A673 (cell line): ENCODE measurements at regions not wholly inside any gene's neighbourhood (a gene's known extent, or its start where the extent isn't known, plus 50 kb on each side); places are given as distances from the start of the nearest gene placed in this dataset.

Experiments
- BruUV-seq: library from RNA; stranded (reverse); fragments of 400-500 nt; replicated peaks from 2 replicates; lab custom pipeline; 2021; lab: Mats Ljungman, UMichigan
- CTCF ChIA-PET: fragments of 300-600 bp; sonication (Branson Sonifier 250); formaldehyde crosslinking; loops from one replicate; lab custom pipeline; 2022; ENCODE audit warnings: antibody characterized with exemption; lab: Charles Lee
- POLR2A ChIA-PET: fragments of 300-600 bp; sonication (Branson Sonifier 250); formaldehyde crosslinking; loops from one replicate; lab custom pipeline; 2022; ENCODE audit warnings: antibody characterized with exemption; ENCODE audit not compliant: low non-redundant PET; lab: Charles Lee
- DNase-seq: peaks from one replicate; pipeline ENCODE4 v3.0.0-alpha.2; 2015; ENCODE audit warnings: low spot score
- H3K27ac ChIP-seq: fragments of 200-600 bp; sonication (generic); 2 replicates; pipeline ENCODE4 v1.5.1; 2016; ENCODE audit warnings: mixed run types, low read depth, mild to moderate bottlenecking, mixed read lengths, antibody characterized with exemption, low read length; ENCODE audit not compliant: poor library complexity, severe bottlenecking
- H3K27me3 ChIP-seq: fragments of 200-600 bp; sonication (generic); replicated peaks from 2 replicates; pipeline ENCODE4 v1.6.1; 2017; ENCODE audit warnings: mixed run types, low read depth, mild to moderate bottlenecking, mixed read lengths, antibody characterized with exemption, low read length; ENCODE audit not compliant: insufficient read depth, poor library complexity
- H3K36me3 ChIP-seq: fragments of 200-600 bp; sonication (generic); 2 replicates; pipeline ENCODE4 v1.6.1; 2016; ENCODE audit warnings: mixed run types, mild to moderate bottlenecking, mixed read lengths, antibody characterized with exemption, low read length; ENCODE audit not compliant: insufficient read depth, poor library complexity, severe bottlenecking
- H3K4me1 ChIP-seq: fragments of 200-600 bp; sonication (generic); 2 replicates; pipeline ENCODE4 v1.6.1; 2017; ENCODE audit warnings: mixed run types, mild to moderate bottlenecking, mixed read lengths, antibody characterized with exemption, low read length; ENCODE audit not compliant: insufficient read depth, poor library complexity, severe bottlenecking
- H3K4me3 ChIP-seq: fragments of 200-600 bp; sonication (generic); 2 replicates; pipeline ENCODE4 v1.5.1; 2016; ENCODE audit warnings: low read depth, mixed run types, mild to moderate bottlenecking, mixed read lengths, low read length; ENCODE audit not compliant: poor library complexity, severe bottlenecking
- H3K9me3 ChIP-seq: fragments of 200-600 bp; sonication (generic); 2 replicates; pipeline ENCODE4 v1.6.1; 2016; ENCODE audit warnings: mixed run types, low read depth, mild to moderate bottlenecking, mixed read lengths, antibody characterized with exemption, low read length; ENCODE audit not compliant: poor library complexity, severe bottlenecking
- CTCF ChIP-seq: fragments of 300-800, 200-600 bp; sonication (generic); conservative IDR thresholded peaks from 2 replicates; pipeline ENCODE4 v1.5.1; 2017; ENCODE audit warnings: low read depth, mild to moderate bottlenecking, antibody characterized with exemption, low read length, moderate library complexity, mixed read lengths
- EZH2 ChIP-seq: fragments of 200-600 bp; sonication (generic); IDR thresholded peaks from 2 replicates; pipeline ENCODE4 v1.6.1; 2017; ENCODE audit warnings: borderline replicate concordance, low read depth, mild to moderate bottlenecking, mixed read lengths, antibody characterized with exemption, low read length; ENCODE audit not compliant: poor library complexity, severe bottlenecking
- intact Hi-C: fragments of 100-400 bp; cut with micrococcal nuclease; formaldehyde crosslinking; loops from one replicate; pipeline ENCODE4 v1.10.0; 2022; ENCODE audit not compliant: unreplicated experiment

- intact Hi-C loops = no loop called here
- no TSS peak for BruUV-seq
- TF ChIP-seq CTCF (no peak), EZH2 (no peak)
- no peaks in the 10 kb centered on the region for H3K27me3 ChIP-seq
- no peaks in the 10 kb centered on the region for H3K4me1 ChIP-seq
- CTCF ChIA-PET = no interaction called here
- POLR2A ChIA-PET = no interaction called here
- H3K36me3 ChIP-seq = no peaks in the 10 kb centered on the region
- no peak for DNase-seq
- no peak overlapping the region for H3K27ac ChIP-seq
- no peaks in the 10 kb centered on the region for H3K9me3 ChIP-seq
- no peak overlapping the region for H3K4me3 ChIP-seq
Measured at GRCh38 chr2:14516844-14517243, 115.7 kb upstream of the LRATD1 start.

GRCh38 chr2:14517731-14518130, 114.8 kb upstream of the LRATD1 start:
- no peak for DNase-seq
- TF ChIP-seq EZH2 (no peak), CTCF (no peak)
- no peaks in the 10 kb centered on the region for H3K27me3 ChIP-seq
- H3K4me3 ChIP-seq = no peak overlapping the region
- ChIA-PET CTCF (no interaction called here), POLR2A (no interaction called here)
- no TSS peak for BruUV-seq
- no peaks in the 10 kb centered on the region for H3K36me3 ChIP-seq
- H3K9me3 ChIP-seq = no peaks in the 10 kb centered on the region
- H3K4me1 ChIP-seq = no peaks in the 10 kb centered on the region
- H3K27ac ChIP-seq = no peak overlapping the region
- intact Hi-C loops = no loop called here

- Histone ChIP-seq H3K27me3 (no peaks in the 10 kb centered on the region), H3K4me3 (no peak overlapping the region), H3K27ac (no peak overlapping the region), H3K4me1 (no peaks in the 10 kb centered on the region), H3K36me3 (no peaks in the 10 kb centered on the region), H3K9me3 (no peaks in the 10 kb centered on the region)
- TF ChIP-seq CTCF (no peak), EZH2 (no peak)
- DNase-seq = no peak
- ChIA-PET POLR2A (no interaction called here), CTCF (no interaction called here)
- no TSS peak for BruUV-seq
- intact Hi-C loops = no loop called here
Measured at GRCh38 chr2:14520385-14520945, 112.1 kb upstream of the LRATD1 start.
